IMR-90 (cell line): ENCODE measurements at regions not wholly inside any gene's neighbourhood (a gene's known extent, or its start where the extent isn't known, plus 50 kb on each side); places are given as distances from the start of the nearest gene placed in this dataset.

Experiments
- BHLHE40 ChIP-seq: fragments of 150-350 bp; IDR thresholded peaks from 2 replicates; pipeline ENCODE4 v1.6.1; 2016; ENCODE audit warnings: mild to moderate bottlenecking, low read depth, low read length
- CEBPB ChIP-seq: IDR thresholded peaks from 2 replicates; pipeline ENCODE4 v1.6.1; 2012; ENCODE audit warnings: low read depth, low read length, improper control_type of control experiment
- FOS ChIP-seq: fragments of 150-350 bp; IDR thresholded peaks from 2 replicates; pipeline ENCODE4 v1.6.1; 2016; ENCODE audit warnings: low read depth, low read length
- MAFK ChIP-seq: IDR thresholded peaks from 2 replicates; pipeline ENCODE4 v1.6.1; 2012; ENCODE audit warnings: low read depth, low read length, improper control_type of control experiment
- MXI1 ChIP-seq: IDR thresholded peaks from 2 replicates; pipeline ENCODE4 v1.6.1; 2012; ENCODE audit warnings: low read depth, mild to moderate bottlenecking, low read length, moderate library complexity, borderline replicate concordance
- NFE2L2 ChIP-seq: fragments of 150-350 bp; IDR thresholded peaks from 2 replicates; pipeline ENCODE4 v1.6.1; 2016; ENCODE audit warnings: low read depth, mild to moderate bottlenecking, low read length
- POLR2A ChIP-seq: IDR thresholded peaks from 2 replicates; pipeline ENCODE4 v1.6.1; 2012; ENCODE audit warnings: mild to moderate bottlenecking, low read depth, low read length
- RAD21 ChIP-seq: IDR thresholded peaks from 2 replicates; pipeline ENCODE4 v1.6.1; 2012; ENCODE audit warnings: low read length, improper control_type of control experiment
- RCOR1 ChIP-seq: IDR thresholded peaks from 2 replicates; pipeline ENCODE4 v1.6.1; 2012; ENCODE audit warnings: mild to moderate bottlenecking, low read length, improper control_type of control experiment; ENCODE audit not compliant: insufficient replicate concordance
- RFX5 ChIP-seq: IDR thresholded peaks from 2 replicates; pipeline ENCODE4 v1.8.0; 2012; ENCODE audit warnings: low read depth, mild to moderate bottlenecking, low read length, moderate library complexity
- SMC3 ChIP-seq: fragments of 150-350 bp; IDR thresholded peaks from 2 replicates; pipeline ENCODE4 v1.6.1; 2016; ENCODE audit warnings: low read depth, mild to moderate bottlenecking, antibody characterized with exemption, low read length, moderate library complexity
- USF2 ChIP-seq: fragments of 150-350 bp; IDR thresholded peaks from 2 replicates; pipeline ENCODE4 v1.6.1; 2017; ENCODE audit warnings: mild to moderate bottlenecking, antibody characterized with exemption, low read length, low read depth
- TF ChIP-seq, protein P1 (sequence below): conservative IDR thresholded peaks from 2 replicates; pipeline ENCODE4 v1.5.1; 2012; ENCODE audit warnings: mild to moderate bottlenecking, low read depth, low read length, improper control_type of control experiment

GRCh38 chr5:74028976-74029375 is 403.0 kb downstream of the ARHGEF28 start:
- TF ChIP-seq, protein P1, sequence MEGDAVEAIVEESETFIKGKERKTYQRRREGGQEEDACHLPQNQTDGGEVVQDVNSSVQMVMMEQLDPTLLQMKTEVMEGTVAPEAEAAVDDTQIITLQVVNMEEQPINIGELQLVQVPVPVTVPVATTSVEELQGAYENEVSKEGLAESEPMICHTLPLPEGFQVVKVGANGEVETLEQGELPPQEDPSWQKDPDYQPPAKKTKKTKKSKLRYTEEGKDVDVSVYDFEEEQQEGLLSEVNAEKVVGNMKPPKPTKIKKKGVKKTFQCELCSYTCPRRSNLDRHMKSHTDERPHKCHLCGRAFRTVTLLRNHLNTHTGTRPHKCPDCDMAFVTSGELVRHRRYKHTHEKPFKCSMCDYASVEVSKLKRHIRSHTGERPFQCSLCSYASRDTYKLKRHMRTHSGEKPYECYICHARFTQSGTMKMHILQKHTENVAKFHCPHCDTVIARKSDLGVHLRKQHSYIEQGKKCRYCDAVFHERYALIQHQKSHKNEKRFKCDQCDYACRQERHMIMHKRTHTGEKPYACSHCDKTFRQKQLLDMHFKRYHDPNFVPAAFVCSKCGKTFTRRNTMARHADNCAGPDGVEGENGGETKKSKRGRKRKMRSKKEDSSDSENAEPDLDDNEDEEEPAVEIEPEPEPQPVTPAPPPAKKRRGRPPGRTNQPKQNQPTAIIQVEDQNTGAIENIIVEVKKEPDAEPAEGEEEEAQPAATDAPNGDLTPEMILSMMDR = no peak
- TF ChIP-seq CEBPB (no peak), POLR2A (no peak), SMC3 (no peak), USF2 (no peak), RAD21 (no peak), MXI1 (no peak), MAFK (no peak), RCOR1 (no peak), RFX5 (no peak), BHLHE40 (no peak), FOS (no peak), NFE2L2 (no peak)
